ENCODE measurements at regions not wholly inside any gene's neighbourhood (a gene's known extent, or its start where the extent isn't known, plus 50 kb on each side); places are given as distances from the start of the nearest gene placed in this dataset.

DNA sequence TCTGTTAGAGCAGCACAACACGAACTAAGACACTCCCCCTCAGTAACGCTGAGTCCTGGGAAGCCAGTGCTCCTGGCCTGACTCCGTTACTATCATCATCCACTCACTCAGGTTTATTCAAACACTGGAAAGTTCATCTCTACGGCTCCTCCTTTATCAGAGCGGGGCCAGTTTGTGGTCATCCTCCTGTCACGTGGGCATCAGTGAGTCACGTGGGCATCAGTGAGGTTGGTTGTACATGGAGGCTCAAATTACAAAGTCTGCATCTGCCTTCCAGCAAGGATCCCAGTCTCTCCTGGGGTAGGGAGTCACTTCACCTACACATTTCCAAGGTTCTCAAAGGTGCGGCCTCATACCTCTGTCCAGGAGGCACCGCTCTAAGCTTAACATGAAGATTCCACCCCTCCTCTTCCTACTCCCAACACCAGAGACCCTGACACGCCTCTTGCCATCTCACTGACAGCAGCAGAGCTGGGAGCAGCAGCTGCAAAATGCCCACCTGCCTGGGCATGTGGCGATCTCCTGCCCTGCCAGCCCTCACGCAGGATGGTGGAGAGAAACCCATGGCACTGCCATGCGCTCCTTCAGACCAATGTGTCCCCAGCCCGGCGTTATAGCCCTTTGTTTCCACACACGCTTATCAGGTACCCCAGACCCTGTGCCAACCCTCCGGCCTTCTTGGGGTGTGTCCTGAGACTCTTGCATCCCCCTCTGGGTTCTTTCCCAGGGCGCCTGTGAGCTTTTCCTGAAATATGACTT is 99.2 kb upstream of the PTPRM start:
- no peak overlapping the region for H3K4me3 ChIP-seq
- H3K36me3 ChIP-seq, result no peaks in the 10 kb centered on the region
- TF ChIP-seq CTCF (IDR thresholded peaks at IDR 0.05), result no peak
- no peak overlapping the region for H3K27ac ChIP-seq
- H3K4me1 ChIP-seq, result no peaks in the 10 kb centered on the region
- no peaks in the 10 kb centered on the region for H3K27me3 ChIP-seq
- DNase-seq, result no peak
- intact Hi-C loops (cut with DNase I; ENCODE audit: low total_unique reads), result no loop called here
- no peaks in the 10 kb centered on the region for H3K9me3 ChIP-seq

DNA sequence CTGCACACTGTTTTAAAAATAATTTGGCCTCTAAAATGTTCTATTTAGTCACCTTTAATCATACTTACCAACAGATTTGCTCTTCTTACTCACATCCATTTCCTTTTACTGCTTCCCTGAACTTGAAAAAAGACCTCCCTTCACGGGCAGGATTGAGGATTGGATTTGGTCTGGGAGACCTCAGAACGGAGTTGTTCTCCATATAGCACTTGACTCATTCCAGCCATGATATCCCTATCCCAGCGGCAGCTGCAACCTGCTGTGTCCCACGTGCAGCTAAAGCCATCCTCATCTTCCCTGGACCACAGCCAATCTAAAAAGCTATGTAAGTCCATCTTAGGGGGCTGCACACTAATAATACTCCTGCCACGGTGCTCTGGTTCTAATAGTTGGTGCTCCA is 97.0 kb upstream of the PTPRM start:
- no peak overlapping the region for H3K27ac ChIP-seq
- intact Hi-C loops (cut with DNase I; ENCODE audit: low total_unique reads), result no loop called here
- H3K36me3 ChIP-seq, result no peaks in the 10 kb centered on the region
- H3K27me3 ChIP-seq, result no peaks in the 10 kb centered on the region
- TF ChIP-seq CTCF (IDR thresholded peaks at IDR 0.05), result no peak
- H3K4me3 ChIP-seq, result no peak overlapping the region
- DNase-seq, result no peak
- H3K9me3 ChIP-seq, result no peaks in the 10 kb centered on the region
- no peaks in the 10 kb centered on the region for H3K4me1 ChIP-seq

- Histone ChIP-seq H3K27ac (no peak overlapping the region), H3K36me3 (no peaks in the 10 kb centered on the region), H3K4me3 (no peak overlapping the region), H3K4me1 (no peaks in the 10 kb centered on the region), H3K9me3 (no peaks in the 10 kb centered on the region), H3K27me3 (no peaks in the 10 kb centered on the region)
- no peak for TF ChIP-seq CTCF (IDR thresholded peaks at IDR 0.05)
- intact Hi-C loops (cut with DNase I; ENCODE audit: low total_unique reads), result no loop called here
- DNase-seq, result no peak
Measured at GRCh38 chr18:7470503-7470902, 96.6 kb upstream of the PTPRM start.

- Histone ChIP-seq H3K4me3 (no peak overlapping the region), H3K27me3 (peaks cover 0 to 3% of the 10 kb centered on the region in 2 donors), H3K27ac (no peak overlapping the region), H3K36me3 (no peaks in the 10 kb centered on the region), H3K4me1 (no peaks in the 10 kb centered on the region), H3K9me3 (no peaks in the 10 kb centered on the region)
- TF ChIP-seq CTCF (IDR thresholded peaks at IDR 0.05), result no peak
- intact Hi-C loops (cut with DNase I; ENCODE audit: low total_unique reads), result no loop called here
- DNase-seq, result no peak
Measured at GRCh38 chr18:7476386-7476785, 90.7 kb upstream of the PTPRM start.

DNA sequence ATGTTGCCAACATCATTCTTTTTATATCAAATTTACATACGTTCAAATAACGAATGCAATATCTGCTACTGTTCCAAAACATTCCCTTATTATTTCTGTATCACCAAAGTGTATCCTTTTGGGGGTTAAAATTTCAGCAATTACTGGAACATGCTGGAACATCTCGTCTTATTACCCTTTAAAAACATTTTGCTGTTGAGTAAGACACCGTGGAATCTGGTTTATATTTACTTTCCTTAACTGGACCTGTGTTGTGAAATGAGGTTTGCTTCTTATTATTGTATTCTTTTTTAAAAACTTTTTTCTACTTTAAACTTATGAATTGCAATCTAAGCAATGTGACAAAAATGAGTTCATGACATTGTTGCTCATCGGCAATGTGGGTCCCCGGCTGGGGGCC is 87.4 kb upstream of the PTPRM start:
- Histone ChIP-seq H3K36me3 (no peaks in the 10 kb centered on the region), H3K4me3 (no peak overlapping the region), H3K4me1 (no peaks in the 10 kb centered on the region), H3K27ac (no peak overlapping the region), H3K27me3 (peaks cover 0 to 3% of the 10 kb centered on the region in 2 donors), H3K9me3 (no peaks in the 10 kb centered on the region)
- no peak for DNase-seq
- TF ChIP-seq CTCF (IDR thresholded peaks at IDR 0.05), result no peak
- intact Hi-C loops (cut with DNase I; ENCODE audit: low total_unique reads), result no loop called here

GRCh38 chr18:7480879-7481278 is 86.2 kb upstream of the PTPRM start:
- DNase-seq, result no peak
- no peak for TF ChIP-seq CTCF (IDR thresholded peaks at IDR 0.05)
- peaks cover 0 to 3% of the 10 kb centered on the region in 2 donors for H3K27me3 ChIP-seq
- no peak overlapping the region for H3K4me3 ChIP-seq
- H3K9me3 ChIP-seq, result no peaks in the 10 kb centered on the region
- H3K36me3 ChIP-seq, result no peaks in the 10 kb centered on the region
- H3K4me1 ChIP-seq, result no peaks in the 10 kb centered on the region
- intact Hi-C loops (cut with DNase I; ENCODE audit: low total_unique reads), result no loop called here
- H3K27ac ChIP-seq, result no peak overlapping the region

Data from tibial artery (tissue), 4 donors.